BLaER1 treated with 17β-estradiol and CSF1 and Interleukin-3, amounts not matched to agents 10 nM and 100 nM (cell line): ENCODE measurements at regions not wholly inside any gene's neighbourhood (a gene's known extent, or its start where the extent isn't known, plus 50 kb on each side); places are given as distances from the start of the nearest gene placed in this dataset.
"Not testable (repeated sequence)": the region's sequence is repeated elsewhere in the genome, so short reads cannot be mapped to it uniquely, and the experiment has no call there.

Experiments used
- H3K27ac ChIP-seq, 11 experiments: shearing (Covaris generic); formaldehyde crosslinking; 2 replicates each; pipeline ENCODE4 v1.8.1; 2022
- H3K27me3 ChIP-seq, 11 experiments: shearing (Covaris generic); formaldehyde crosslinking; 2 replicates each; pipeline ENCODE4 v1.8.1; 2022
- H3K36me3 ChIP-seq, 11 experiments: shearing (Covaris generic); formaldehyde crosslinking; 2 replicates each; pipeline ENCODE4 v1.8.1; 2022
- H3K4me1 ChIP-seq, 10 experiments: shearing (Covaris generic); formaldehyde crosslinking; 2 replicates each; pipeline ENCODE4 v1.8.1; 2022
- H3K4me2 ChIP-seq, 11 experiments: shearing (Covaris generic); formaldehyde crosslinking; 2 replicates each; pipeline ENCODE4 v1.8.1; 2022
- H3K4me3 ChIP-seq, 10 experiments: shearing (Covaris generic); formaldehyde crosslinking; 2 replicates each; pipeline ENCODE4 v1.8.1; 2022
- H3K9ac ChIP-seq, 11 experiments: shearing (Covaris generic); formaldehyde crosslinking; 2 replicates each; pipeline ENCODE4 v1.8.1; 2022
- H3K9me3 ChIP-seq, 11 experiments: shearing (Covaris generic); formaldehyde crosslinking; replicated peaks in 1 of 11; 2 replicates each; pipeline ENCODE4 v1.8.1; 2022
- H4K20me1 ChIP-seq, 11 experiments: shearing (Covaris generic); formaldehyde crosslinking; 2 replicates each; pipeline ENCODE4 v1.8.1; 2022
- Cebpa-rat ChIP-seq, 11 experiments: shearing (Covaris generic); IDR thresholded peaks; 2 replicates each; pipeline ENCODE4 v1.8.1; 2022

GRCh38 chr12:19759227-19759626 is 319.9 kb downstream of the AEBP2 start:
- no peak overlapping the region for H3K27ac ChIP-seq
- no peaks in the 10 kb centered on the region; a peak in 1 of 22 replicates for H3K9me3 ChIP-seq
- TF ChIP-seq Cebpa-rat (IDR thresholded peaks at IDR 0.05), result no peak
- no peak overlapping the region for H3K9ac ChIP-seq
- peaks cover 0 to 23% (median 15%) of the 10 kb centered on the region in 10 experiments; a peak in 15 of 20 replicates for H3K4me1 ChIP-seq
- peak overlapping the region in 1 of 11 experiments; percentile 9; a peak in 2 of 22 replicates for H3K4me2 ChIP-seq
- H4K20me1 ChIP-seq, result no peaks in the 10 kb centered on the region
- H3K36me3 ChIP-seq, result no peaks in the 10 kb centered on the region
- H3K27me3 ChIP-seq, result no peaks in the 10 kb centered on the region
- H3K4me3 ChIP-seq, result no peak overlapping the region

GRCh38 chr12:19760611-19761010 is 321.3 kb downstream of the AEBP2 start:
- Histone ChIP-seq H3K9ac (no peak overlapping the region), H3K4me2 (peak overlapping the region in 4 of 11 experiments; percentile 30 to 57 (median 38); a peak in 5 of 22 replicates), H3K27me3 (no peaks in the 10 kb centered on the region), H3K27ac (peak overlapping the region in 3 of 11 experiments; percentile 10 to 67 (median 51); a peak in 2 of 22 replicates), H4K20me1 (no peaks in the 10 kb centered on the region), H3K9me3 (no peaks in the 10 kb centered on the region; a peak in 1 of 22 replicates), H3K4me3 (no peak overlapping the region), H3K36me3 (no peaks in the 10 kb centered on the region), H3K4me1 (peaks cover 0 to 23% (median 15%) of the 10 kb centered on the region in 10 experiments; a peak in 15 of 20 replicates)
- TF ChIP-seq Cebpa-rat (IDR thresholded peaks at IDR 0.05), result no peak

GRCh38 chr12:19761463-19761862 is 322.2 kb downstream of the AEBP2 start:
- peaks cover 0 to 23% (median 15%) of the 10 kb centered on the region in 10 experiments; a peak in 15 of 20 replicates for H3K4me1 ChIP-seq
- TF ChIP-seq Cebpa-rat (IDR thresholded peaks at IDR 0.05), result 0 out of 22 replicates have a peak, but pooled peaks of 1 of the 11 experiments have one; percentile 14
- no peaks in the 10 kb centered on the region; a peak in 1 of 22 replicates for H3K9me3 ChIP-seq
- H3K4me2 ChIP-seq, result peak overlapping the region in 9 of 11 experiments; percentile 5 to 57 (median 34); a peak in 17 of 22 replicates
- no peaks in the 10 kb centered on the region for H3K27me3 ChIP-seq
- H3K27ac ChIP-seq, result peak overlapping the region in 6 of 11 experiments; percentile 10 to 67 (median 33); a peak in 8 of 22 replicates
- H3K36me3 ChIP-seq, result no peaks in the 10 kb centered on the region
- H3K4me3 ChIP-seq, result no peak overlapping the region
- no peaks in the 10 kb centered on the region for H4K20me1 ChIP-seq
- H3K9ac ChIP-seq, result no peak overlapping the region

- Histone ChIP-seq H3K9ac (no peak overlapping the region), H3K4me2 (no peak overlapping the region), H3K9me3 (no peaks in the 10 kb centered on the region; a peak in 1 of 22 replicates), H3K4me1 (peaks cover 0 to 23% (median 15%) of the 10 kb centered on the region in 10 experiments; a peak in 15 of 20 replicates), H3K36me3 (no peaks in the 10 kb centered on the region), H4K20me1 (no peaks in the 10 kb centered on the region), H3K4me3 (no peak overlapping the region), H3K27ac (no peak overlapping the region), H3K27me3 (no peaks in the 10 kb centered on the region)
- TF ChIP-seq Cebpa-rat (IDR thresholded peaks at IDR 0.05), result no peak
These were observed 324.2 kb downstream of the AEBP2 start for GRCh38 chr12:19763488-19763887.

GRCh38 chr12:19764408-19764807 is 325.1 kb downstream of the AEBP2 start:
- H3K27me3 ChIP-seq, result no peaks in the 10 kb centered on the region
- no peak overlapping the region for H3K9ac ChIP-seq
- TF ChIP-seq Cebpa-rat (IDR thresholded peaks at IDR 0.05), result no peak
- H3K27ac ChIP-seq, result no peak overlapping the region
- H4K20me1 ChIP-seq, result no peaks in the 10 kb centered on the region
- peaks cover 0 to 18% (median 11%) of the 10 kb centered on the region in 10 experiments; a peak in 15 of 20 replicates for H3K4me1 ChIP-seq
- H3K4me3 ChIP-seq, result no peak overlapping the region
- H3K4me2 ChIP-seq, result no peak overlapping the region
- H3K36me3 ChIP-seq, result no peaks in the 10 kb centered on the region
- H3K9me3 ChIP-seq, result no peaks in the 10 kb centered on the region; a peak in 1 of 22 replicates

GRCh38 chr12:19771858-19772257 is 332.6 kb downstream of the AEBP2 start:
- Histone ChIP-seq H3K9me3 (peaks cover 0 to 11% (median 0%) of the 10 kb centered on the region in 11 experiments; a peak in 3 of 22 replicates), H3K27me3 (no peaks in the 10 kb centered on the region), H3K4me1 (no peaks in the 10 kb centered on the region), H3K4me3 (no peak overlapping the region), H3K4me2 (no peak overlapping the region), H3K27ac (no peak overlapping the region), H4K20me1 (no peaks in the 10 kb centered on the region), H3K9ac (no peak overlapping the region), H3K36me3 (no peaks in the 10 kb centered on the region)
- TF ChIP-seq Cebpa-rat (IDR thresholded peaks at IDR 0.05), result no peak

GRCh38 chr12:19772776-19773175 is 333.5 kb downstream of the AEBP2 start:
- peaks cover 0 to 1% (median 0%) of the 10 kb centered on the region in 10 experiments; a peak in 2 of 20 replicates for H3K4me1 ChIP-seq
- no peaks in the 10 kb centered on the region for H4K20me1 ChIP-seq
- TF ChIP-seq Cebpa-rat (IDR thresholded peaks at IDR 0.05), result no peak

GRCh38 chr12:19775241-19775640 is 335.9 kb downstream of the AEBP2 start:
- H3K4me1 ChIP-seq, result peaks cover 0 to 11% (median 0%) of the 10 kb centered on the region in 10 experiments; a peak in 6 of 20 replicates
- H3K9me3 ChIP-seq, result peaks cover 0 to 11% (median 0%) of the 10 kb centered on the region in 11 experiments; a peak in 3 of 22 replicates
- H3K27ac ChIP-seq, result no peak overlapping the region
- no peak overlapping the region for H3K4me3 ChIP-seq
- TF ChIP-seq Cebpa-rat (IDR thresholded peaks at IDR 0.05), result no peak
- no peaks in the 10 kb centered on the region for H3K27me3 ChIP-seq
- no peaks in the 10 kb centered on the region for H3K36me3 ChIP-seq
- H3K9ac ChIP-seq, result no peak overlapping the region
- H4K20me1 ChIP-seq, result no peaks in the 10 kb centered on the region
- H3K4me2 ChIP-seq, result no peak overlapping the region

More at GRCh38 chr12:19772776-19773175, 333.5 kb downstream of the AEBP2 start:
- no peaks in the 10 kb centered on the region for H3K27me3 ChIP-seq
- H3K9me3 ChIP-seq, result peaks cover 0 to 11% (median 0%) of the 10 kb centered on the region in 11 experiments; a peak in 3 of 22 replicates
- no peak overlapping the region for H3K4me2 ChIP-seq
- no peak overlapping the region for H3K4me3 ChIP-seq
- H3K9ac ChIP-seq, result no peak overlapping the region
- no peaks in the 10 kb centered on the region for H3K36me3 ChIP-seq
- no peak overlapping the region for H3K27ac ChIP-seq

GRCh38 chr12:19775976-19776375 is 336.7 kb downstream of the AEBP2 start:
- not testable (repeated sequence) for H3K27ac ChIP-seq, H3K36me3 ChIP-seq, H3K27me3 ChIP-seq, H3K4me2 ChIP-seq, H3K4me3 ChIP-seq, H4K20me1 ChIP-seq, H3K9ac ChIP-seq
- Histone ChIP-seq H3K4me1 (peaks cover 0 to 11% (median 0%) of the 10 kb centered on the region in 10 experiments; a peak in 6 of 20 replicates), H3K9me3 (peaks cover 0 to 11% (median 0%) of the 10 kb centered on the region in 11 experiments; a peak in 3 of 22 replicates)

- H3K27me3 ChIP-seq, result no peaks in the 10 kb centered on the region
- H4K20me1 ChIP-seq, result no peaks in the 10 kb centered on the region
- H3K4me3 ChIP-seq, result no peak overlapping the region
- H3K9me3 ChIP-seq, result peaks cover 0 to 11% (median 0%) of the 10 kb centered on the region in 11 experiments; a peak in 3 of 22 replicates
- no peak for TF ChIP-seq Cebpa-rat (IDR thresholded peaks at IDR 0.05)
- H3K9ac ChIP-seq, result no peak overlapping the region
- H3K4me1 ChIP-seq, result peaks cover 0 to 11% (median 0%) of the 10 kb centered on the region in 10 experiments; a peak in 6 of 20 replicates
- no peak overlapping the region for H3K27ac ChIP-seq
- no peaks in the 10 kb centered on the region for H3K36me3 ChIP-seq
- peak overlapping the region in 1 of 11 experiments; percentile 35; a peak in 1 of 22 replicates for H3K4me2 ChIP-seq
These were observed 338.9 kb downstream of the AEBP2 start for GRCh38 chr12:19778172-19778571.
